H9 (cell line): ENCODE measurements at regions not wholly inside any gene's neighbourhood (a gene's known extent, or its start where the extent isn't known, plus 50 kb on each side); places are given as distances from the start of the nearest gene placed in this dataset.

ENCODE experiments used
- DNase-seq: peaks from one replicate; pipeline ENCODE4 v3.0.0-alpha.2; 2017
- H2AFZ ChIP-seq: one replicate; pipeline ENCODE4 v1.6.1; 2013; ENCODE audit warnings: mild to moderate bottlenecking, low read length, control low read depth, moderate library complexity
- H2AK5ac ChIP-seq: 2 replicates; pipeline ENCODE4 v1.6.1; 2013; ENCODE audit warnings: low read length, control low read depth, mixed read lengths; ENCODE audit not compliant: insufficient read length
- H2BK120ac ChIP-seq: one replicate; pipeline ENCODE4 v1.6.1; 2013; ENCODE audit warnings: low read depth, mild to moderate bottlenecking, low read length, control low read depth, inconsistent platforms; ENCODE audit not compliant: poor library complexity, severe bottlenecking
- H2BK12ac ChIP-seq: 2 replicates; pipeline ENCODE4 v1.6.1; 2013; ENCODE audit warnings: low read length, control low read depth, mixed read lengths, low read depth; ENCODE audit not compliant: insufficient read length
- H2BK15ac ChIP-seq: 2 replicates; pipeline ENCODE4 v1.6.1; 2013; ENCODE audit warnings: low read depth, low read length, control low read depth
- H2BK20ac ChIP-seq: one replicate; pipeline ENCODE4 v1.6.1; 2013; ENCODE audit warnings: low read depth, mild to moderate bottlenecking, low read length, control low read depth, inconsistent platforms; ENCODE audit not compliant: poor library complexity, severe bottlenecking
- H2BK5ac ChIP-seq: 2 replicates; pipeline ENCODE4 v1.6.1; 2013; ENCODE audit warnings: low read length, control low read depth, mixed read lengths; ENCODE audit not compliant: insufficient read length
- H3K14ac ChIP-seq: 2 replicates; pipeline ENCODE4 v1.6.1; 2013; ENCODE audit warnings: low read length, control low read depth; ENCODE audit not compliant: insufficient read depth
- H3K18ac ChIP-seq: 2 replicates; pipeline ENCODE4 v1.6.1; 2013; ENCODE audit warnings: low read depth, mild to moderate bottlenecking, mixed read lengths, low read length, control low read depth; ENCODE audit not compliant: insufficient read length
- H3K23ac ChIP-seq: 2 replicates; pipeline ENCODE4 v1.6.1; 2013; ENCODE audit warnings: low read length, control low read depth, mixed read lengths, low read depth; ENCODE audit not compliant: insufficient read length
- H3K23me2 ChIP-seq: 2 replicates; pipeline ENCODE4 v1.6.1; 2013; ENCODE audit warnings: low read depth, mild to moderate bottlenecking, mixed read lengths, low read length, control low read depth; ENCODE audit not compliant: insufficient read length, poor library complexity, severe bottlenecking
- H3K27ac ChIP-seq: 2 replicates; pipeline ENCODE4 v1.5.1; 2013; ENCODE audit warnings: low read length, control low read depth, mixed read lengths, low read depth; ENCODE audit not compliant: insufficient read length
- H3K27me3 ChIP-seq: 2 replicates; pipeline ENCODE4 v1.6.1; 2013; ENCODE audit warnings: low read length, control low read depth, inconsistent platforms; ENCODE audit not compliant: insufficient read depth
- H3K4ac ChIP-seq: 2 replicates; pipeline ENCODE4 v1.6.1; 2013; ENCODE audit warnings: low read depth, mild to moderate bottlenecking, control low read depth, inconsistent platforms, low read length, moderate library complexity
- H3K4me1 ChIP-seq: 2 replicates; pipeline ENCODE4 v1.6.1; 2013; ENCODE audit warnings: low read length, control low read depth, inconsistent platforms; ENCODE audit not compliant: insufficient read depth
- H3K4me2 ChIP-seq: 2 replicates; pipeline ENCODE4 v1.6.1; 2013; ENCODE audit warnings: low read length, control low read depth, mixed read lengths; ENCODE audit not compliant: insufficient read length, insufficient read depth
- H3K56ac ChIP-seq: 2 replicates; pipeline ENCODE4 v1.6.1; 2013; ENCODE audit warnings: low read depth, mild to moderate bottlenecking, mixed read lengths, low read length, control low read depth; ENCODE audit not compliant: insufficient read length
- H3K79me1 ChIP-seq: 2 replicates; pipeline ENCODE4 v1.6.1; 2013; ENCODE audit warnings: low read depth, mild to moderate bottlenecking, moderate library complexity, low read length, control low read depth, inconsistent platforms; ENCODE audit not compliant: insufficient read depth, poor library complexity, severe bottlenecking
- H3K79me2 ChIP-seq: 2 replicates; pipeline ENCODE4 v1.6.1; 2013; ENCODE audit warnings: low read length, control low read depth, inconsistent platforms; ENCODE audit not compliant: insufficient read depth
- H3K9ac ChIP-seq: 2 replicates; pipeline ENCODE4 v1.6.1; 2013; ENCODE audit warnings: low read length, control low read depth, mixed read lengths; ENCODE audit not compliant: insufficient read length; ENCODE audit errors: extremely low read depth
- H3K9me3 ChIP-seq: one replicate; pipeline ENCODE4 v1.6.1; 2013; ENCODE audit warnings: low read depth, low read length, inconsistent platforms; ENCODE audit not compliant: control insufficient read depth
- H3T11ph ChIP-seq: one replicate; pipeline ENCODE4 v1.6.1; 2013; ENCODE audit warnings: mild to moderate bottlenecking, low read length, control low read depth, inconsistent platforms
- H4K20me1 ChIP-seq: one replicate; pipeline ENCODE4 v1.6.1; 2013; ENCODE audit not compliant: control insufficient read depth, insufficient read length, insufficient read depth
- H4K5ac ChIP-seq: 2 replicates; pipeline ENCODE4 v1.6.1; 2013; ENCODE audit warnings: low read depth, mild to moderate bottlenecking, mixed read lengths, low read length, control low read depth; ENCODE audit not compliant: insufficient read length
- H4K8ac ChIP-seq: replicated peaks from 2 replicates; pipeline ENCODE4 v1.6.1; 2013; ENCODE audit warnings: low read length, control low read depth, mixed read lengths, low read depth; ENCODE audit not compliant: insufficient read length
- H4K91ac ChIP-seq: 2 replicates; pipeline ENCODE4 v1.6.1; 2013; ENCODE audit warnings: low read depth, mild to moderate bottlenecking, moderate library complexity, mixed read lengths, low read length, control low read depth; ENCODE audit not compliant: insufficient read length
- H3K27ac Mint-ChIP-seq, 3 experiments: 2 replicates in 2 of 3; 3 replicates in 1 of 3; pipeline ENCODE4 v1.8.0; 2020 to 2021; ENCODE audit warnings: mixed read lengths in 3 of 3, mild to moderate bottlenecking in 1 of 3, moderate library complexity in 1 of 3
- H3K27me3 Mint-ChIP-seq: 2 replicates; pipeline ENCODE4 v1.8.0; 2021; ENCODE audit warnings: low read depth, mild to moderate bottlenecking, moderate library complexity, mixed read lengths
- H3K36me3 Mint-ChIP-seq, 3 experiments: 2 replicates in 2 of 3; 3 replicates in 1 of 3; pipeline ENCODE4 v1.8.0; 2020 to 2021; ENCODE audit warnings: low read depth in 3 of 3, mixed read lengths in 3 of 3; ENCODE audit not compliant: insufficient read depth in 1 of 3
- H3K4me1 Mint-ChIP-seq, 2 experiments: 2 replicates each; pipeline ENCODE4 v1.8.0; 2020; ENCODE audit warnings: mixed read lengths in 2 of 2
- H3K4me3 Mint-ChIP-seq, 2 experiments: 2 replicates in 1 of 2; 3 replicates in 1 of 2; pipeline ENCODE4 v1.8.0; 2020 to 2021; ENCODE audit warnings: mild to moderate bottlenecking in 2 of 2, mixed read lengths in 2 of 2, moderate library complexity in 1 of 2
- H3K9me3 Mint-ChIP-seq, 2 experiments: 2 replicates in 1 of 2; 3 replicates in 1 of 2; pipeline ENCODE4 v1.8.0; 2020; ENCODE audit warnings: mild to moderate bottlenecking in 2 of 2, mixed read lengths in 2 of 2, moderate library complexity in 1 of 2
- WGBS: extraction: QIAGEN DNeasy Blood & Tissue Kit; methylation state at CpG from one replicate; pipeline ENCODE4 v1.1.7; 2013; ENCODE audit warnings: missing lambda C conversion rate, low lambda C conversion rate, mixed read lengths; ENCODE audit not compliant: insufficient read length; ENCODE audit errors: extremely low coverage; 5-methylcytosine and 5-hydroxymethylcytosine counted together
- TF ChIP-seq, protein P1 (sequence below): fragments of 200-600 bp; sonication (generic); conservative IDR thresholded peaks from 3 replicates; pipeline ENCODE4 v1.8.0; 2021; ENCODE audit warnings: antibody characterized with exemption, mild to moderate bottlenecking

DNA sequence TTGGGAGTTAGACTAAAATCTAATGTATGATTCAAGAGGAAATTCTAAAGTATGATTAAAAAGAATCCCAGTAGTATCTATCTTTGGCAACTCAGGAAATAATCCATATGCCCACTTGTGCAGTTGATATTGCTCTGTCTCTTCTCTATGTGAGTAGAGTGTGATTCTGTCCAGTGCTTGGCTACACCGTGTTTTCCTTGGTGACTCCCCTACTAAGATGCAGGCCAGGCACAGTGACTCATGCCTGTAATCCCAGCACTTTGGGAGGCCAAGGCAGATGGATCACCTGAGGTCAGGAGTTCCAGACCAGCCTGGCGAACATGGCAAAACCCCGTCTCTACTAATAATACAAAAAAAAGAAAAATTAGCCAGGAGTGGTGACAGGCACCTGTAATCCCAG is 495.4 kb downstream of the MAT2B start:
- Histone ChIP-seq H3K4me2 (no peak overlapping the region), H3K9me3 (no peaks in the 10 kb centered on the region), H3K14ac (no peak overlapping the region), H3K23me2 (no peaks in the 10 kb centered on the region), H3K27ac (no peak overlapping the region), H3K56ac (no peak overlapping the region), H2AFZ (no peak overlapping the region), H4K5ac (no peak overlapping the region), H2BK12ac (no peak overlapping the region), H2BK20ac (no peak overlapping the region), H2BK5ac (no peak overlapping the region), H2BK15ac (no peak overlapping the region), H2AK5ac (no peak overlapping the region), H3K4ac (no peak overlapping the region), H3K18ac (no peak overlapping the region), H4K20me1 (no peaks in the 10 kb centered on the region), H3T11ph (no peak overlapping the region), H3K9ac (no peak overlapping the region), H2BK120ac (no peak overlapping the region), H3K23ac (no peak overlapping the region), H3K27me3 (no peaks in the 10 kb centered on the region), H4K91ac (no peak overlapping the region), H3K79me1 (no peaks in the 10 kb centered on the region), H3K79me2 (no peaks in the 10 kb centered on the region), H4K8ac (no peak overlapping the region), H3K4me1 (no peaks in the 10 kb centered on the region; the same call in 1 of the 2 replicates)
- H3K4me1 Mint-ChIP-seq = peaks cover 5% of the 10 kb centered on the region in 2 experiments; a peak in 3 of 4 replicates
- TF ChIP-seq, protein P1, sequence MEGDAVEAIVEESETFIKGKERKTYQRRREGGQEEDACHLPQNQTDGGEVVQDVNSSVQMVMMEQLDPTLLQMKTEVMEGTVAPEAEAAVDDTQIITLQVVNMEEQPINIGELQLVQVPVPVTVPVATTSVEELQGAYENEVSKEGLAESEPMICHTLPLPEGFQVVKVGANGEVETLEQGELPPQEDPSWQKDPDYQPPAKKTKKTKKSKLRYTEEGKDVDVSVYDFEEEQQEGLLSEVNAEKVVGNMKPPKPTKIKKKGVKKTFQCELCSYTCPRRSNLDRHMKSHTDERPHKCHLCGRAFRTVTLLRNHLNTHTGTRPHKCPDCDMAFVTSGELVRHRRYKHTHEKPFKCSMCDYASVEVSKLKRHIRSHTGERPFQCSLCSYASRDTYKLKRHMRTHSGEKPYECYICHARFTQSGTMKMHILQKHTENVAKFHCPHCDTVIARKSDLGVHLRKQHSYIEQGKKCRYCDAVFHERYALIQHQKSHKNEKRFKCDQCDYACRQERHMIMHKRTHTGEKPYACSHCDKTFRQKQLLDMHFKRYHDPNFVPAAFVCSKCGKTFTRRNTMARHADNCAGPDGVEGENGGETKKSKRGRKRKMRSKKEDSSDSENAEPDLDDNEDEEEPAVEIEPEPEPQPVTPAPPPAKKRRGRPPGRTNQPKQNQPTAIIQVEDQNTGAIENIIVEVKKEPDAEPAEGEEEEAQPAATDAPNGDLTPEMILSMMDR = no peak
- no peak overlapping the region; a peak in 1 of 7 replicates for H3K27ac Mint-ChIP-seq
- H3K27me3 Mint-ChIP-seq = no peaks in the 10 kb centered on the region
- peaks cover 0 to 3% (median 0%) of the 10 kb centered on the region in 3 experiments; a peak in 1 of 7 replicates for H3K36me3 Mint-ChIP-seq
- no peak for DNase-seq
- H3K4me3 Mint-ChIP-seq = no peak overlapping the region
- no CpG with 5 or more reads among the region's 3 CpGs for whole genome bisulfite sequencing
- peaks cover 2 to 6% of the 10 kb centered on the region in 2 experiments; a peak in 3 of 5 replicates for H3K9me3 Mint-ChIP-seq
